Effector CD4-positive, alpha-beta T cell (primary cell): ENCODE measurements at regions not wholly inside any gene's neighbourhood (a gene's known extent, or its start where the extent isn't known, plus 50 kb on each side); places are given as distances from the start of the nearest gene placed in this dataset.

Experiments
- DNase-seq: peaks from one replicate; pipeline ENCODE4 v3.0.0-alpha.2; 2020

DNA sequence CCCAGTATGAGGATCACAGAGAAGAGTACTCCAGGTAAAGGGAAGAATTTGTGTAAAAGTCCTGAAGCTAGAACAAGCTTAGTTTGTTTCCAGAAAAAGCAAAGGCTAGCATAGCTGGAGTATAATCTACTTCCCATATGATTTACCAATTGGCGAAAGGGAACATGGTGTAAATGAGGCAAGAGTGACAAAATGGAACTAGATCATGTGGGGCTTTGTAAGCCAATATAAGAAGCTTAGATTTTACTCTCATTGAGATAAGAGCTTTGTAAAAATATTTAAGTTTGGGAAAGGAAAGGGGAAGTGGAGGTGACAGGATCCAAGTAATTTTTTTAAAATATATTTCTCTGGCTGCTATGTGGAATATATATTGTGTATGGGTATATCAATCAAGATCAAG is 234.9 kb downstream of the KCTD12 start:
- no peak for DNase-seq

DNA sequence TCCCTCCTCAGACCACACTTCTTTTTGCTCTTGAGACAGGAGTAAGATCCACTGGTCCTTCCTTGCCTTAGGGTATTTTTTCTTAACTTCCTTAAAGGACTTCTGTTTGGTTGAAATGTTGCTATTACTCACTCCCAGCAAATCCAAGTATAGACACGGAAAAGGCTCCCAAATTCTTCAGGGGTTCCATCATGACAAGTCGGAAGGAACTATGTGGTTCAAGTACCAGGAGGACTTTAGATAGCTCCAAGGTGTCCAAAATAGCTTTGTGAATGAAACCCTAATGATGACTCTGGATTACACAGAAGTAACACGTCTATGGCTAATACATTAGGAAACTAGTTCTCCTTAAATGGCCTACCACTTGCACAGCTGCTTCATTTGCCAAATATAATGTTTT is 238.7 kb downstream of the KCTD12 start:
- DNase-seq = no peak

- DNase-seq = no peak
Measured at GRCh38 chr13:76646946-76647345, 239.3 kb downstream of the KCTD12 start.

DNA sequence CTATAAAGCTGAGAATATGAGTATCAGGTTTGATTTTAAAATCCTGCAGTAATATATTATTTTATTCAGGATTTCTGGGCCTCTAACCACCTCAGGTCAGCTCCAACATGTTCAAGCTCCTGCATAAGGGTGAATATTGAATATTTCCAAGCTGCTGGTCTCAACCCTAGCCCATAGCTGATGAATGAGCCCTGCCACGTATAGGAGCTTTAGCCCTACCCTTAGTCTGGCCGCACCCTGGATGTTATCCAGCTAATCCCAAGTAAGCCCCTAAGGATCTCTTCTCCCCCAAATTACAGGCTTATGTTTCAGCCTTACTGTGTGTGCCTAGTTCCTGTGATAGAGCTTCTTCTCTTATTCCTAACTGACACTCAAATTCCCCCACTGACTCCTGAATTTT is 240.6 kb downstream of the KCTD12 start:
- no peak for DNase-seq

DNA sequence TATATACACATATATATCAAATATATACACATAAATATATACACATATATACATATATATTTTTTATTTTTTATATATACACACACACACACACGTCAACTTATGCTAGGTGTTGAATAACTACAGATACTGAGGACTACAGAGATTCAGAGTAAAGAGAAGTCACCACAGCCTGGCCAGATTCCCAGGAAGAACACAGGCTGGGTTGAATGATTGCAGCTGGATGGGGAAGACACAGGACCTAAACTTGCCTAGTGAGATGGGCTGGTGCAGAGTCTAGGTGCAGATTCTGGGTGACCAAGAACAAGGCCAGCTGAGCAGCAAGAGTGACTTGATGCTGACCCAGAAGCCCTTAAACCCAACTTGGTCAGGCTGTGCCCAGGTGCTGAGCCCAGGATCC is 241.3 kb downstream of the KCTD12 start:
- DNase-seq = no peak

GRCh38 chr13:76643596-76643995 is 242.6 kb downstream of the KCTD12 start:
- no peak for DNase-seq

GRCh38 chr13:76641056-76641455 is 245.1 kb downstream of the KCTD12 start:
- no peak for DNase-seq

- DNase-seq = no peak
Measured at GRCh38 chr13:76638882-76639281, 247.3 kb downstream of the KCTD12 start.

GRCh38 chr13:76638181-76638580 is 248.0 kb downstream of the KCTD12 start:
- no peak for DNase-seq

DNA sequence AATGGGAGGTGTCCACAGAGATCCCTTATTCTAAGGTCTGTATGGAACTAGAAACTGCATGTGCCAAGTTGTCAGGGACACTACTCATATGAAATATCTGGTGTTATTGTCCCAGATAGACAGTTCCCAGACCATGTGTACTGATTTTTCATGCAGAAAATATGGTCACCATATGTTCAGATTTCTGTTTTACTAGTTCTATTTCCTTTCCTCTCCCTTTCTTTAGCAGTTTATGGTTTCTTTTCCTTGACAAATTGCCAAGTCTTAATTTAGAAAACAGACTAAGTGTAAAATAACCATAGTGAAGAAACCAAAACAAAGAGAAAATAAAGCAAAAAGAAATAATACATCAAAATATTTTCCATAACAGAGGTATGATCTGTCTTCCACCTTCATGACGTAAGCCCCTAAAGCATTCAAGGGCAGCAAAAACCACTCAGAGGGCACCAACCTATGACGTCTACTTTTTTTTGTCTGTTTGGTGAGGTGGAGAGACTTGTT is 248.5 kb downstream of the KCTD12 start:
- no peak for DNase-seq

GRCh38 chr13:76636829-76637228 is 249.4 kb downstream of the KCTD12 start:
- no peak for DNase-seq

DNA sequence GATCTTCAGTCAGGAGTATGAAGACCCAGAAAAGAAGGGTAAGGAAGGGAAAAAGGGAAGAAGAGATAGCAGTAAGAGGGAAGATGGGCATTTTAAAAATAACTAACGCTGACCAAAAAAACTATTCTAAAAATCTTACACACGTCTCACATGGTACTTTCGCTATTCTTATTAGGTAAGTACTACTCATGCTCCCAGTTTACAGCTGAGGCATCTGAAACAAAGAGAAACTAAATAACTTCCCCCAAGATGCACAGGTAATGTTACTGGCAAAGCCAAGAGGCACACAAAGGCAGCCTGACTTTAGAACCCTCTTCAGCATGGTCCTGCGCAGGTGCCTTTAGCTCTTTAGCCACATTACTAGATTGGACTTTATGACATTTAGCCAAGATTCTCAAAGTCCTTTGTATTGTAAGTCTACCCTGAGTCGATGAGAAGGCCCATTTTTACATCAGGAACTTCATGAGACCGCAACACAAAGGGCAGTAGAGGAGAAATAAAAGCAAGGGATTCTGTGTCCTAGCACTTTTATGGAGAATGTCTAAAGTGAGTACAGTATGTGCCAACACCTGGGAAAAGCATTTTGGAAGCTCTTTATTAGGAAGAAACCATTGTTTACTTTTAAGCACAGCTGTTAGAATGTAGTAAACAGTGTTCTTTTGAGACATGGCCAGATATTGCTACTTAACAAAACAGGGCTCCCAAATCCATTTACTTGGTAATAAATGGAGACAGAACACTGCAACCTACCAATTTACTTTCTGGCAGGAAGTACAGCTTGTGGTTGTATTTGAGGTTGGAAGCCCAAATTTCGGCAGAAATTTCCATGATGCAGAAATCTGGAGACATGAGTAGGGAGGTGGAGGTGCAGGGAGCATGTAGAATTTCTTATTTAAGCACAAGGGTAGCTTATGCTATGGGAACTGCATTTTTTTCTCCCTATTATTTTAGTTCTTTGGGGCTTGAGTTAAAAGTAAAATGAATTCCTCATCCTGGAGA is 250.7 kb downstream of the KCTD12 start:
- no peak for DNase-seq

DNA sequence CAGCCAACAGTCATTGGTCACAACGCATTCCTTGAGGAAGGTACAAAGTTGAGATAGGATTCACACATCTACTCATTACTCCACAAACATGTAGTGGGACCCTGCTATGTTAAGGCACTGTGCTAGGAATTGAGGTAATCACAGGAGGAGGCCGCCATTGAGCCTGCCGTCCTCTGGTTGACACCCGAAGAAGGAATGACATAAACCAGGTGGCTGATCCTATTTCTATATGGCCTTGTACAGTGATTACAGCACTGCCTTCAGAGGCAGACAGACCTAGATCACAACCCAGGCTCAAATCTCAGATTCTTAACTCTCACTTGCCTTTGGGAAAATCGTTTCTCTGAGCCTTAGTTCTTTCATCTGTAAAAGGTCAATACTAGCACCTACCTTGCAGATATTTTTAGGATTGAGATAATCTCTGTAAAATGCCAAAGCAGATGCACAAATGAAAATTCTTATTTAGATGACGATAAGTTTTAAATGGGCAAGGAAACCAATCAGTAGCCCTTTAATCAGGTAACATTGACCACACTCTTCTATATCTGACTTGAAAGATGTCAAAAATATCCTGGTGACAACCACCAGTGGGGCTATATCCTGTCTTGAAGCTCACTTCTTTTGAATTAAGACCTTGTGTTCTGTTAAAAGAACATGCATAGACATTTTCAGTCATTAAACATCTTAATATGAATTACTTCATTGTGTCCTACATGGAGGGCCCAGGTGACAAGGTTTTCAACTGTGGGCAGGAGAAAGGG is 251.6 kb downstream of the KCTD12 start:
- no peak for DNase-seq

DNA sequence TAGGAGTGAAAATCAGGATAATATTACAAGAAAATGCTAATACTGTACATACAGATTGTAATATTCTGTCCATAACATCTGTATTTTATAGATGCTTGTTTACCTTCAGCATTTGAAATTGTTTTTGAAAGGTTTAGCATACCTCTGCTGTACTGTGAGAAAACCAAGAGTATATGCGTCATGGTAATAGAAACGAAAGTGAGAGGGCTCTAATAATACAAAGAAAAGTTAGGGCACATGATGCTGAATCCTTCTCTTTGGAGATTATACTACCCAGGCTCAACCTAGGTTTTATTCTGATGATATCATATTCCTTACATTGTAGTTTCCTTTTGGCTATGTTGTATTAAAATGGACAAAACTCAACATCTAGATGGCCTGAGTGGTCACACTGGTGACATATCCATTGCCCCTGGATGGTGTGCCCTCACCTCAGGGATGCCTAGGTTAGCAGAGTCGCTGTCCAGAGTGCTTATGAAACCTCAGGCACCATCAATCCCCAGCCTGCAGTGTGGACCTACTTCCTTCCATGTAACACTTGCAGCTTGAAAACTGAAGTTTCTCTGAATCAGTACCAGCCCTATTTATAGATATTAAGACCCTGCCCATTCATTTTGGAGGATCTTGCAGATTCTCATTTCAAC is 253.7 kb downstream of the KCTD12 start:
- no peak for DNase-seq

GRCh38 chr13:76630629-76631230 is 255.5 kb downstream of the KCTD12 start:
- no peak for DNase-seq

DNA sequence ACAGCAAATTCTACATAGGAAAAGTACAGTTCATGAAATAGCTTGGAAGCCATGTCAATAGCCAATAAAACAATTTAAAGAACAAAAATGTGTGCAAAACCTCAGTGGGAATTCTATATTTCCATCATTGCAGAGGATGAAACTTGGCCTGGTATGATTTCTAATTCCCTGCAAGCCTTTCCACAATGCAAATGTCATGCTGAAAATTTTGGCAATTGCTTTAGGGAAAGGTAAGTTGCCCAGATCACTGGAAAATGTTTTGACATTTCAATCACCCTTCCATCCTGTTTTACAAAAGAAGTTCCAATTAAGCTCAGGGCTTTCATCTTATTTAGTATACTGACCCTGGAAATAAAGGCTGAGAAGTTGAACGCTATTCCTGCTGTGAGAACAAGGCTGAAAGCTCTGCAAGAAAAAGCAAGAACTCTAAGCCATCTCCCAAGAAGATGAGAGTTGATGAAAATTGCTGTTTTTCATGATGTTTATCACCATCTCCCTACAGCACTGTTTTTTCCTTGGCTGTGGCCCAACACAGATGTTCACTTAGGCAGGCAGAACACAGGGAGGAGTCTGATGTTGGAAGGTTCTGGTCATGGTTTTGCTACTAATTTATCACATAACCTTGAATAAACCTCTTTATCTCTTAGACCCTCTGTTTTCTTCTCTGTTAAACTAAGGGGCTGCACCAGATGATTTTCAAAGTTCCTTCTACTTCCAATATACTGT is 263.7 kb downstream of the KCTD12 start:
- no peak for DNase-seq

DNA sequence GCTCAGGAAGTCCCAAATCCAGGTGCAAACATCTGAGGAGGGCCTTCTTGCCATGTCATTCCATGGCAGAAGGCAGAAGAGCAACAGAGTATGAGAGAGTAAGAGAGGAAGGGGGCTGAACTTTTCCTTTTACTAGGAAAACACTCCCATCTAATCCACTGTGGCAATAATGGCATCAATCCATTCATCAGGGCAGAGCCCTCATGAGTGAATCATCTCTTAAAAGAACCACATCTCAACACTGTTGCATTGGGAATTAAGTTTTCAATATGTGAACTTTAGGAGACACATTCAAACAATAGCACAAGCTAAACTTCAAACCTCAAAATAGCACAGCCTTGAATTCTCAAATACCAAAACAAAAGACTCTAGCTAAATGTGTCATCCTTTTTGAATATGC is 264.5 kb downstream of the KCTD12 start:
- DNase-seq = no peak

- DNase-seq = no peak
Measured at GRCh38 chr13:76620036-76620435, 266.2 kb downstream of the KCTD12 start.

- DNase-seq = no peak
Measured at GRCh38 chr13:76619631-76620030, 266.6 kb downstream of the KCTD12 start.

GRCh38 chr13:76610819-76611415 is 275.3 kb downstream of the KCTD12 start:
- no peak for DNase-seq

GRCh38 chr13:76609643-76610042 is 276.6 kb downstream of the KCTD12 start:
- no peak for DNase-seq

- no peak for DNase-seq
Measured at GRCh38 chr13:76607866-76608265, 278.3 kb downstream of the KCTD12 start.
